ENCODE measurements at regions not wholly inside any gene's neighbourhood (a gene's known extent, or its start where the extent isn't known, plus 50 kb on each side); places are given as distances from the start of the nearest gene placed in this dataset.

GRCh38 chr10:78937393-78937792, 131.4 kb upstream of the ZMIZ1 start:
- DNase-seq = no peak

GRCh38 chr10:78937800-78938694, 130.7 kb upstream of the ZMIZ1 start:
- no peak for DNase-seq

GRCh38 chr10:78938695-78939672, 129.8 kb upstream of the ZMIZ1 start:
- no peak for DNase-seq

GRCh38 chr10:78942091-78942501, 126.7 kb upstream of the ZMIZ1 start:
- no peak for DNase-seq

GRCh38 chr10:78944723-78945312, 123.9 kb upstream of the ZMIZ1 start:
- DNase-seq = no peak

DNA sequence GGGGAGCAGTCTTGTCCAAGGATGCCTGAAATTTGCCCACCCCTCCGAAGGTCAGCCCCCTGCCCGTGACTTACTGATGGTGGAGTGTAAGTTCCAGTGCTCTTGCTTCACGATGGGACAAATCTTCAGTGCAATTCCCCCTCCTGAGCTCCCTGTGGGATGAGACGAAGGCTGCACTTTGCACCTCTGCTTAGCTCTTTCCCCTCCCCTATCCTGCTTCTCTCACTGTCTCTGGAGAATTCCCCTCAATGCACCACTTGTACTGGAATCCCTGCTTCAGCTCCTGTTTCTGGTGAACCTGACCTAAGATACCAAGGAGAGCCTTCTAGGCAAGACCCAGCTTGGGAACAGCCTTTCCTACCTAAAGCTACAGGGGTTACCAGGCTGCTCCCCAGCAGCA, 122.9 kb upstream of the ZMIZ1 start:
- no peak for DNase-seq

DNA sequence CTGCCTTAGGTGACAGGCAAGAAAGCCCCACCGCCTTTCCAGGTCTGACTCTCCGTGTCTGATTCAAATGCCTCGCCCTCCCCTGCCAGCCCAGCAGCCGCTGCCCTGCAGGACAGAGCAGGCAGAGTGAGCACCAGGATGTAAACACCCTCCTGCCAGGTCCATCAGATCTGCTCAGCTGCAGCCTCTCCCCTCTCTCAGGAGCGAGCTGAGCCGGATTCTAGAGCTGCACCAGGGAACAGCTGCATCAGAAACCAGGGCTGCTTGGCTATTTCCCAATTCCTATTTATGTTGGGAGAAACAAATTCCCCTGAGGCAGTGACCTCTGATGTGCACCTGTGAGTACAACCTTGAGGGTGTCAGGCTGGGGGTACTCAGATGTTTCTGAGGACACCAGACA, 121.5 kb upstream of the ZMIZ1 start:
- DNase-seq = no peak

- no peak for DNase-seq
Observed at GRCh38 chr10:78947733-78948132, 121.0 kb upstream of the ZMIZ1 start.

DNA sequence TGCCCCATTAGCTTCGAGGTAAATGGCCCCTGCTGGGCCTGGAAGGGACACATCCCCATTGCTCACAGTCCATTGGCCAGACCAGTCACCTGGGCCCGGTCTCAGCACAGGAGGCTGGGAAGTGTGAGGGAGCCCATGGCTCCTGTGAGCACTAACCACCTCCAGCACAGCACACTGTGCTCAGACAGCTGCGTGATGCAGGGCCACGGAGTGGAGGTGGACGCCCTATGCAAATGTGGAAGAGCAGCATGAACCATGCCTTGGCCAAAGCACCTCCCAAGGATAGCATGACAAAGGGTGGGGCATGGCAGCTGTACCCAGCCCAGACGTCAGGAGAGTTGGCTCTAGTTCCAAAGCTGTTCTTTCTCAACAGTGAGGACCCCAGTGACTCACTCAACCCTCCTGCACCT, 120.1 kb upstream of the ZMIZ1 start:
- no peak for DNase-seq

- DNase-seq = no peak
Observed at GRCh38 chr10:78950656-78951587, 117.8 kb upstream of the ZMIZ1 start.

- DNase-seq = no peak
Observed at GRCh38 chr10:78952030-78952429, 116.7 kb upstream of the ZMIZ1 start.

GRCh38 chr10:78952686-78953085, 116.1 kb upstream of the ZMIZ1 start:
- no peak for DNase-seq

DNA sequence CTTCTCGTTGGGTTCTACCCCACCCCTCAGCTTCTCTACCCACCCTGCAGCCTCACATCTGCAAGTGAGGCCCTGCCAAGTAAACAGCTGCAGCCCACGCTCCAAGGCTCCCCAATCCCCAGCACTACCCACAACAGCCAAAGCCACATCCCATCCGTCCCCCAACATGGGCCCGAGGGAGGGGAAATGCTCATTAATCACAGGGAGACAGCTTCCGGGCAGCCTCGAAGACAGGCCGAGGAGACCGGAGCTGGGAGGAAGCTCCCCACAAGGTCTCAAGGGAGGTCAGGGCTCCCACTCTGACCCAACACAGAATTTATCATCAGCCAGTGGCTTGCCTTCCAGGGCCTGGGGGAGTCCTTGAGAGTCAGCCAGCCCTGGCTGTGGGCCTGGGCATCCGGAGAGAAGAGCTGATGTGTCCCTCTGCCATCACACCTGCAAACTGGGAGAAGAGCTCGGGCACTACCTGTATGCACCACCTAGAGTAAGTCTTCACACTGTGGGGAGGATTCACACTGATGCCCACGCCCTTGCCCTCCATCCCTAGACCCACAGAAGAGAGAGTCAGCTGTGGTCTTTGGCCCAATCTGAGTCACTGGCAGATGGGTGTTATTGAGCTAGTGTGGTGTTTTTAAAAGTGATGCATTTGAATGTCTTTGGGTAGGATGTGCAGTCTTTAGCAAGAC, 115.5 kb upstream of the ZMIZ1 start:
- no peak for DNase-seq

- no peak for DNase-seq
Observed at GRCh38 chr10:78953799-78954297, 114.9 kb upstream of the ZMIZ1 start.

- DNase-seq = no peak
Observed at GRCh38 chr10:78954689-78955088, 114.1 kb upstream of the ZMIZ1 start.

GRCh38 chr10:78955206-78955605, 113.6 kb upstream of the ZMIZ1 start:
- DNase-seq = no peak

GRCh38 chr10:78956391-78956790, 112.4 kb upstream of the ZMIZ1 start:
- no peak for DNase-seq

DNA sequence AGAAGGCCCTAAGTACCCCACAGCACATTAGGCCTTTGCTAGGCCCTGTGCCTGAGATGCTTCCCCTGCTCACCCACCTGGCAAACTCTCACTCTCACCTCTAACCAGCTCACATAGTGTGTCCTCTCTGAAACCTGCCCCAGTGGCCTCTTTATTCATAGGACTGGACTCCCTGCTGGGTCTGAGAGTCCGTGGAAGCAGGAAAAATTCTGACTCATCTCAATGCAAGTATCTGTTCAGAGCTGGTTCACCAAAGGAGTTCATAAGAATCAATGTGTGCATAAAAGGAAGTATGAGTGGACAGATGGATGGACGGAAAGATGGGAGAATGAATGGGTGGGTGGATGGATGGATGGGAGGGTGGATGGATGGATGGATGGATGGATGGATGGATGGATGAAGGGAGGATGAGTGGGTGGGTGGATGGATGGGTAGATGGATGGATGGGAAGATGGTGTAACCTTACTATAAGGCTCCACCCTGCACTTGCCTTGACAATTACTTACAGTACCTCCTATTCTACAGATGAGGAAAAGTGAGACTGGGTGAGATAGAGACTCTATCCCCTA, 111.2 kb upstream of the ZMIZ1 start:
- DNase-seq = no peak

DNA sequence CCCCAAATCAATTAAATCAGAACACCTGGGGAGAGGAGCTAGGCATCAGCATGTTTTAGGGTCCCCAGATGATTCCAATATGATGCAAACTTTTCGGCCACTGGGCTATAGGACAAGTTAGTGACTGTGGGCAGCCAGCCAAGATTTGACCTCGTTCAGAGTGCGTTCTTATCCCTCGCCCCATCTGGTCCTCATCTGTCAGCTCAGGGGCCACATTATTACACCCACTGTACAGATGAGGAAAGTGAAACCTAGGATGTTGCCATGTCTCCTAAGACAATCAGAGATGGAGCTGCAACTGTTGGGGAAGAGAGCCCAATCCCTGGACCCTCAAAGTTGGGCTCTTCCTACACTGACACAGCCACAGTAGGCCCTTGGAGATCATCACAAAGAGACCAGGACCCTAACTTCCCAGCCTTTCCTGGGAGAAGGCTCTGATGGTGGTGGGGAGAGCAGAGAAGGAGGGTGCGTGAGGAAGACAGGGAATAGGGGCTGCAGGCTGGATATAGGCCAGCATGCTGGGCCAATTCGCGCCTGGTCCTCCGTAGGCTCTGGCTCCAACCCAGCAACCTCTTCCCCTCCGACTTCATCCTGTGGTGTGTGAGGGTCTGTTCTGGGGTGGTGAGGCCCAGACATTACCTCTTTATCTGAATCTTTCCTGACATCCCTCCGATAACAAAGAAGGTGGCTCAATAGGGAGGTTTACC, 109.4 kb upstream of the ZMIZ1 start:
- no peak for DNase-seq

- DNase-seq = no peak
Observed at GRCh38 chr10:78959924-78960285, 108.9 kb upstream of the ZMIZ1 start.

All from NCI-H524 treated with DMSO at 0.1 percent for 48 hours (cell line).